HL-60 (cell line): ENCODE measurements at regions not wholly inside any gene's neighbourhood (a gene's known extent, or its start where the extent isn't known, plus 50 kb on each side); places are given as distances from the start of the nearest gene placed in this dataset.

Source experiments
- DNase-seq, 2 experiments: peaks; one replicate each; pipeline ENCODE4 v3.0.0-alpha.2; 2010 to 2020; ENCODE audit warnings: low read depth in 1 of 2, low spot score in 1 of 2
- H3K27ac ChIP-seq: fragments of 250-450 bp; sonication (Bioruptor Pico); replicated peaks from 2 replicates; pipeline ENCODE4 v1.5.1; 2020; ENCODE audit warnings: mild to moderate bottlenecking, moderate library complexity
- H3K27me3 ChIP-seq: fragments of 250-450 bp; sonication (Bioruptor Pico); 2 replicates; pipeline ENCODE4 v1.5.1; 2021; ENCODE audit warnings: mild to moderate bottlenecking, moderate library complexity; ENCODE audit not compliant: insufficient read depth, poor library complexity, severe bottlenecking
- H3K4me3 ChIP-seq: replicated peaks from 2 replicates; pipeline ENCODE4 v1.5.1; 2011; ENCODE audit warnings: mild to moderate bottlenecking, control low read depth, low read length; ENCODE audit not compliant: insufficient read depth
- GABPA ChIP-seq: IDR thresholded peaks from 2 replicates; pipeline ENCODE4 v1.6.1; 2012; ENCODE audit warnings: low read depth
- POLR2AphosphoS5 ChIP-seq: IDR thresholded peaks from 2 replicates; pipeline ENCODE4 v1.6.1; 2012; ENCODE audit warnings: low read depth
- SPI1 ChIP-seq: IDR thresholded peaks from 2 replicates; pipeline ENCODE4 v1.6.1; 2012; ENCODE audit warnings: low read depth, mild to moderate bottlenecking, borderline replicate concordance
- TF ChIP-seq, protein P1 (sequence below): IDR thresholded peaks from 2 replicates; pipeline ENCODE4 v1.6.1; 2012; ENCODE audit warnings: low read depth; ENCODE audit not compliant: insufficient replicate concordance
- TF ChIP-seq, protein P2 (sequence below): IDR thresholded peaks from one replicate; pipeline ENCODE4 v1.5.1; 2011; ENCODE audit warnings: low read length, control low read depth, inconsistent platforms; ENCODE audit not compliant: insufficient read depth

DNA sequence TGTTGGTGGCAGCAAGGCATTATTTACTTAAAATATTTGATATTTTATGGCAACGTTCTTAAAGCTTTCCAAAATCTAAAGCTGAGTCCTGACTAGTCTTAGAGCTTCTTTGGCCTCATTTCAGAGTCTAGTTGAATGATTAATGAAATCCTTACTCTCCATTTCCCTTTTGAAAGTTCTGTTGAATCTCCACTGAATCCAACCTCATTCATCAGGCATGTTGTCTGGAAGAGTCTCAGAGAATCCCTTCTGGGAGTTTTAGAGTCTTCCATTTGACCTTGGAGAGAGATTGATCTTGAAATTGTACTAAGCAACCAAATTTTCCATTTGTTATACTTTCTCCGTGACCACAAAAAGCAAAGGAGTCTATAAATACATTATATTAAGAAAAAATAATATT lies 198.5 kb upstream of the TMEM196 start:
- no peak overlapping the region for H3K4me3 ChIP-seq
- TF ChIP-seq GABPA = no peak
- TF ChIP-seq, protein P1, sequence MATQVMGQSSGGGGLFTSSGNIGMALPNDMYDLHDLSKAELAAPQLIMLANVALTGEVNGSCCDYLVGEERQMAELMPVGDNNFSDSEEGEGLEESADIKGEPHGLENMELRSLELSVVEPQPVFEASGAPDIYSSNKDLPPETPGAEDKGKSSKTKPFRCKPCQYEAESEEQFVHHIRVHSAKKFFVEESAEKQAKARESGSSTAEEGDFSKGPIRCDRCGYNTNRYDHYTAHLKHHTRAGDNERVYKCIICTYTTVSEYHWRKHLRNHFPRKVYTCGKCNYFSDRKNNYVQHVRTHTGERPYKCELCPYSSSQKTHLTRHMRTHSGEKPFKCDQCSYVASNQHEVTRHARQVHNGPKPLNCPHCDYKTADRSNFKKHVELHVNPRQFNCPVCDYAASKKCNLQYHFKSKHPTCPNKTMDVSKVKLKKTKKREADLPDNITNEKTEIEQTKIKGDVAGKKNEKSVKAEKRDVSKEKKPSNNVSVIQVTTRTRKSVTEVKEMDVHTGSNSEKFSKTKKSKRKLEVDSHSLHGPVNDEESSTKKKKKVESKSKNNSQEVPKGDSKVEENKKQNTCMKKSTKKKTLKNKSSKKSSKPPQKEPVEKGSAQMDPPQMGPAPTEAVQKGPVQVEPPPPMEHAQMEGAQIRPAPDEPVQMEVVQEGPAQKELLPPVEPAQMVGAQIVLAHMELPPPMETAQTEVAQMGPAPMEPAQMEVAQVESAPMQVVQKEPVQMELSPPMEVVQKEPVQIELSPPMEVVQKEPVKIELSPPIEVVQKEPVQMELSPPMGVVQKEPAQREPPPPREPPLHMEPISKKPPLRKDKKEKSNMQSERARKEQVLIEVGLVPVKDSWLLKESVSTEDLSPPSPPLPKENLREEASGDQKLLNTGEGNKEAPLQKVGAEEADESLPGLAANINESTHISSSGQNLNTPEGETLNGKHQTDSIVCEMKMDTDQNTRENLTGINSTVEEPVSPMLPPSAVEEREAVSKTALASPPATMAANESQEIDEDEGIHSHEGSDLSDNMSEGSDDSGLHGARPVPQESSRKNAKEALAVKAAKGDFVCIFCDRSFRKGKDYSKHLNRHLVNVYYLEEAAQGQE = no peak
- no peak for TF ChIP-seq SPI1
- TF ChIP-seq, protein P2, sequence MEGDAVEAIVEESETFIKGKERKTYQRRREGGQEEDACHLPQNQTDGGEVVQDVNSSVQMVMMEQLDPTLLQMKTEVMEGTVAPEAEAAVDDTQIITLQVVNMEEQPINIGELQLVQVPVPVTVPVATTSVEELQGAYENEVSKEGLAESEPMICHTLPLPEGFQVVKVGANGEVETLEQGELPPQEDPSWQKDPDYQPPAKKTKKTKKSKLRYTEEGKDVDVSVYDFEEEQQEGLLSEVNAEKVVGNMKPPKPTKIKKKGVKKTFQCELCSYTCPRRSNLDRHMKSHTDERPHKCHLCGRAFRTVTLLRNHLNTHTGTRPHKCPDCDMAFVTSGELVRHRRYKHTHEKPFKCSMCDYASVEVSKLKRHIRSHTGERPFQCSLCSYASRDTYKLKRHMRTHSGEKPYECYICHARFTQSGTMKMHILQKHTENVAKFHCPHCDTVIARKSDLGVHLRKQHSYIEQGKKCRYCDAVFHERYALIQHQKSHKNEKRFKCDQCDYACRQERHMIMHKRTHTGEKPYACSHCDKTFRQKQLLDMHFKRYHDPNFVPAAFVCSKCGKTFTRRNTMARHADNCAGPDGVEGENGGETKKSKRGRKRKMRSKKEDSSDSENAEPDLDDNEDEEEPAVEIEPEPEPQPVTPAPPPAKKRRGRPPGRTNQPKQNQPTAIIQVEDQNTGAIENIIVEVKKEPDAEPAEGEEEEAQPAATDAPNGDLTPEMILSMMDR = no peak
- TF ChIP-seq POLR2AphosphoS5 = no peak
- H3K27ac ChIP-seq = no peak overlapping the region
- H3K27me3 ChIP-seq = no peaks in the 10 kb centered on the region
- no peak for DNase-seq

DNA sequence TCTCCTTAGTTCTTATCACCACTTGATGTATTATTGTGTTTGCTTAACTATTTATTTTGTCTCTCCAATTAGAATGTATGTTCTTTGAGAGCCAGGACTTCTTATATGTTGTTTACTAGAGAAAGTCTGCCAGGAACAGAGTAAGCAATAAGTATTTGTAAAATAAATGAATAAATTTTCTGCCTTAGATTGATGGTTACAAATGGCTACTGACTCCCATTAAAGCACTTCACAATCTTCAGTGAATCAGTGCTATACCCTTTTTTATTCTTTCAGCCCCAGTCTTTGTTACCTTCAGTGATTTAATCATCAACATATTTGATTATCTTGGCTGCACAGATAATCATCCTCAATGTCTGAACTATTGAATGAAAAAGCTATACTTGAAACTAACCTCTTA lies 197.1 kb upstream of the TMEM196 start:
- Histone ChIP-seq H3K4me3 (no peak overlapping the region), H3K27me3 (no peaks in the 10 kb centered on the region), H3K27ac (no peak overlapping the region)
- no peak for DNase-seq
- TF ChIP-seq POLR2AphosphoS5 = no peak
- no peak for TF ChIP-seq SPI1
- TF ChIP-seq GABPA = no peak
- TF ChIP-seq, protein P2 = no peak
- TF ChIP-seq, protein P1 = no peak

DNA sequence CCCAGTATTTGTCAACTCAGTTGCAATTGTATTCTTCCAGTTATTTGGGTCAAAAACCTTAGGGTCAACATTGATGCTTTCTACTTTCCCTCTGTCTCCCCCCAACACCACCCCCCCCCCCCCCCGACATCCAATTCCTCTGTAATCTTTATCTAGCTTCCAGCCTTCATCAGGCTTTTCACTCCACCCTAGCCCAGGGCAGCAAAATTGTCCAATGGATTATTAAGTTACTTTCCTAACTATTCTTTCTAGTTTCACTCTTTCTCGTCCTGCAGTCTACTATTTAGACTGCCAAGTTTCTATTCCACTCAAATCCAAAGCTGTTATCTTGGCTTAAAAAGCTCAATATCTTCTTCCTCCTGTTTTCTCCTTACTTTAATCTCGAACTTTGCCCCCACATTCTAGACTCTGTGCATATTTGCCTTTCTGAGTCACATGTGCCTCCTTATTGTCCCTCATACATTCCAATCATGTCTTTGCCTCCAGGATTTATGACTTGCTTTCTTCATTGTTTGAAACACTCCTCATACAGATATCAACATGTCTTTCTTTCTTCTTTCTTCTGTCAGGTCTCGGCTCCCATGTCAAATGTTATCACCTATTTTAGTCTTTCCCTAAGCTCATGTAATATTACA lies 196.6 kb upstream of the TMEM196 start:
- TF ChIP-seq GABPA (no peak), SPI1 (no peak), POLR2AphosphoS5 (no peak)
- TF ChIP-seq, protein P1 = no peak
- TF ChIP-seq, protein P2 = no peak

More for the DNA sequence above, 196.6 kb upstream of the TMEM196 start:
- Histone ChIP-seq H3K4me3 (no peak overlapping the region), H3K27me3 (no peaks in the 10 kb centered on the region), H3K27ac (no peak overlapping the region)
- DNase-seq = no peak
